ENCODE measurements at regions not wholly inside any gene's neighbourhood (a gene's known extent, or its start where the extent isn't known, plus 50 kb on each side); places are given as distances from the start of the nearest gene placed in this dataset.

GRCh38 chrX:23524467-23524866, 142.8 kb upstream of the PRDX4 start:
- intact Hi-C loops (cut with DNase I; ENCODE audit: low total_unique reads): no loop called here
- TF ChIP-seq POLR2A (IDR thresholded peaks at IDR 0.05) (no peak), CTCF (IDR thresholded peaks at IDR 0.05) (no peak)
- WGBS, 2 donors: 0 to 95% methylated on average over 1 to 5 of the region's 5 CpGs
- no peaks in the 10 kb centered on the region for H3K9me3 ChIP-seq
- H3K27ac ChIP-seq: no peak overlapping the region
- H3K36me3 ChIP-seq (ENCODE audit: low read depth, missing control alignments): no peaks in the 10 kb centered on the region
- H3K4me3 ChIP-seq: no peak overlapping the region
- no peak for DNase-seq
- no peaks in the 10 kb centered on the region for H3K27me3 ChIP-seq
- no peaks in the 10 kb centered on the region for H3K4me1 ChIP-seq

GRCh38 chrX:23525531-23525930, 141.8 kb upstream of the PRDX4 start:
- no peaks in the 10 kb centered on the region for H3K4me1 ChIP-seq
- H3K27me3 ChIP-seq: no peaks in the 10 kb centered on the region
- no peaks in the 10 kb centered on the region for H3K36me3 ChIP-seq (ENCODE audit: low read depth, missing control alignments)
- no peaks in the 10 kb centered on the region for H3K9me3 ChIP-seq
- H3K27ac ChIP-seq: no peak overlapping the region
- intact Hi-C loops (cut with DNase I; ENCODE audit: low total_unique reads): no loop called here
- no peak for DNase-seq
- TF ChIP-seq POLR2A (IDR thresholded peaks at IDR 0.05) (no peak), CTCF (IDR thresholded peaks at IDR 0.05) (no peak)
- no peak overlapping the region for H3K4me3 ChIP-seq
- WGBS, 2 donors: 100% methylated on average over 1 of the region's 1 CpG; no CpG with 5 or more reads in 1 of the 2 donors

DNA sequence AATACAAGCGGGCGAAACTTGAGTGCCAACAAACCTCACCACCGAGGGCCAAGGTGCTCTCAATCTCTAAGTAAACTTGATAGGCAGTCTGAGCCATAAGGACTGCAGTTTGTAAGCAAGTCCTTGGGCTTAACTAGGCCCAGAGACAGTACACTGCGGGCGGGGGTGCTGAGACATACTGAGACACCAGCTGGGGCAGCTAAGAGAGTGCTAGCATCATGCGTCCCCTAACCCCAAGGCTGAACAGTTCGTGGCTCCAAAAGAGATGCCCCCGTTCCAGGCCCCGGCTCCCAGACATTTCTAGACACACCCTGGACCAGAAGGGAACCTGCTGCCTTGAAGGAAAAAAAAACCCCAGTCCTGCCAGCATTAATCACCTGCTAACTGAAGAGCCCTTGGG, 126.8 kb upstream of the PRDX4 start:
- TF ChIP-seq POLR2A (IDR thresholded peaks at IDR 0.05) (no peak), CTCF (IDR thresholded peaks at IDR 0.05) (no peak)
- DNase-seq: no peak
- Histone ChIP-seq H3K27ac (no peak overlapping the region), H3K9me3 (no peaks in the 10 kb centered on the region), H3K36me3 (ENCODE audit: low read depth, missing control alignments) (no peaks in the 10 kb centered on the region), H3K4me1 (no peaks in the 10 kb centered on the region), H3K27me3 (no peaks in the 10 kb centered on the region), H3K4me3 (no peak overlapping the region)
- intact Hi-C loops (cut with DNase I; ENCODE audit: low total_unique reads): no loop called here
- WGBS, 2 donors: 100% methylated on average over 5 of the region's 9 CpGs; no CpG with 5 or more reads in 1 of the 2 donors

- TF ChIP-seq CTCF (IDR thresholded peaks at IDR 0.05) (no peak), POLR2A (IDR thresholded peaks at IDR 0.05) (no peak)
- no peaks in the 10 kb centered on the region for H3K27me3 ChIP-seq
- WGBS, 2 donors: 90 to 95% methylated on average over 5 of the region's 5 CpGs
- no peak overlapping the region for H3K27ac ChIP-seq
- no peak for DNase-seq
- H3K36me3 ChIP-seq (ENCODE audit: low read depth, missing control alignments): no peaks in the 10 kb centered on the region
- H3K4me1 ChIP-seq: no peaks in the 10 kb centered on the region
- intact Hi-C loops (cut with DNase I; ENCODE audit: low total_unique reads): no loop called here
- no peaks in the 10 kb centered on the region for H3K9me3 ChIP-seq
- H3K4me3 ChIP-seq: no peak overlapping the region
Measured at GRCh38 chrX:23548164-23548563, 119.1 kb upstream of the PRDX4 start.

- intact Hi-C loops (cut with DNase I; ENCODE audit: low total_unique reads): no loop called here
- Histone ChIP-seq H3K27ac (no peak overlapping the region), H3K9me3 (no peaks in the 10 kb centered on the region), H3K36me3 (ENCODE audit: low read depth, missing control alignments) (no peaks in the 10 kb centered on the region), H3K4me1 (no peaks in the 10 kb centered on the region), H3K27me3 (no peaks in the 10 kb centered on the region), H3K4me3 (no peak overlapping the region)
- no peak for TF ChIP-seq POLR2A (IDR thresholded peaks at IDR 0.05)
- no peak for TF ChIP-seq CTCF (IDR thresholded peaks at IDR 0.05)
- DNase-seq: no peak
Measured at GRCh38 chrX:23552303-23552702, 115.0 kb upstream of the PRDX4 start.
